ENCODE measurements at regions not wholly inside any gene's neighbourhood (a gene's known extent, or its start where the extent isn't known, plus 50 kb on each side); places are given as distances from the start of the nearest gene placed in this dataset.

GRCh38 chr6:98636941-98637340, 197.4 kb upstream of the POU3F2 start:
- Mint-ChIP-seq H3K27ac (no peak overlapping the region), H3K36me3 (no peaks in the 10 kb centered on the region), H3K4me3 (no peak overlapping the region), H3K4me1 (no peaks in the 10 kb centered on the region), H3K9me3 (peaks cover 2 to 5% of the 10 kb centered on the region in 2 donors), H3K27me3 (ENCODE audit: low read depth in 2 of 2) (no peaks in the 10 kb centered on the region)
- no peak for ATAC-seq
- Histone ChIP-seq H3K27me3 (ENCODE audit: control insufficient read depth, insufficient read depth, low read length) (no peaks in the 10 kb centered on the region), H3K27ac (ENCODE audit: low read length) (no peak overlapping the region), H3K36me3 (ENCODE audit: control insufficient read depth, insufficient read depth, low read length) (no peaks in the 10 kb centered on the region), H3K4me1 (ENCODE audit: control insufficient read depth, insufficient read depth, low read length) (no peaks in the 10 kb centered on the region), H3K4me3 (ENCODE audit: low read length) (no peak overlapping the region), H3K9me3 (ENCODE audit: control insufficient read depth, insufficient read depth, low read length) (no peaks in the 10 kb centered on the region)
- no peak for DNase-seq
- intact Hi-C loops (cut with micrococcal nuclease), result no loop called here
- no peak for TF ChIP-seq CTCF (IDR thresholded peaks at IDR 0.05)
- 0% methylated on average over 1 of the region's 1 CpG for WGBS (ENCODE audit: insufficient coverage)

DNA sequence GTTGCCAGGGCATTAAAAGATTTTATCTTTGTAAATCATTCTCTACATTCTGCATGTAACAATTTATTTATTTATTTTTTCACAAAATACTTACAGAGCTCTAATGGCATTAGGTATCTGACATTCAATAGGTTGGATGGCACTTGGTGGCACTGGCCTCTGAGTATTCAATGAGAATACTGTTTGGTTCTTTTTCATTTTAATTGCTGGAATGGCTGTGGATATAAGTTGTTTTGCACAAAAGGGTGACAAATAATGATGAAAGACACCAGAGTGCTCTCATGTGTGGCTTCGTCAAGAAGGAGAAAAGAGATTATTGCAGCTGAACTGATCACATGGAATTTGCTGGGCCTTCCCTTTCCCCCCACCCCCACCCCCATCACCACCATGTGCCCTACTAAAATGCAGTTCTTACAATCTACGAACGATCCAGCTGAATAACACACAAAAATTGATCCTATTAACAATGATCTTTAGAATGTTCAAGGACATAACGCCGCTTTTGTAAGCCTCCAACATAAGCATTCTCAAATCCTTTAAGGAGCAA, 195.2 kb upstream of the POU3F2 start:
- Histone ChIP-seq H3K27ac (ENCODE audit: low read length) (no peak overlapping the region), H3K27me3 (ENCODE audit: control insufficient read depth, insufficient read depth, low read length) (no peaks in the 10 kb centered on the region), H3K4me3 (ENCODE audit: low read length) (no peak overlapping the region), H3K36me3 (ENCODE audit: control insufficient read depth, insufficient read depth, low read length) (no peaks in the 10 kb centered on the region), H3K4me1 (ENCODE audit: control insufficient read depth, insufficient read depth, low read length) (no peaks in the 10 kb centered on the region), H3K9me3 (ENCODE audit: control insufficient read depth, insufficient read depth, low read length) (no peaks in the 10 kb centered on the region)
- Mint-ChIP-seq H3K27me3 (ENCODE audit: low read depth in 2 of 2) (no peaks in the 10 kb centered on the region), H3K4me1 (no peaks in the 10 kb centered on the region), H3K4me3 (no peak overlapping the region), H3K36me3 (no peaks in the 10 kb centered on the region), H3K9me3 (peaks cover 0 to 2% of the 10 kb centered on the region in 2 donors), H3K27ac (no peak overlapping the region)
- TF ChIP-seq CTCF (IDR thresholded peaks at IDR 0.05), result no peak
- intact Hi-C loops (cut with micrococcal nuclease), result no loop called here
- WGBS (ENCODE audit: insufficient coverage), result 95% methylated on average over 5 of the region's 5 CpGs
- no peak for ATAC-seq
- DNase-seq, result no peak

DNA sequence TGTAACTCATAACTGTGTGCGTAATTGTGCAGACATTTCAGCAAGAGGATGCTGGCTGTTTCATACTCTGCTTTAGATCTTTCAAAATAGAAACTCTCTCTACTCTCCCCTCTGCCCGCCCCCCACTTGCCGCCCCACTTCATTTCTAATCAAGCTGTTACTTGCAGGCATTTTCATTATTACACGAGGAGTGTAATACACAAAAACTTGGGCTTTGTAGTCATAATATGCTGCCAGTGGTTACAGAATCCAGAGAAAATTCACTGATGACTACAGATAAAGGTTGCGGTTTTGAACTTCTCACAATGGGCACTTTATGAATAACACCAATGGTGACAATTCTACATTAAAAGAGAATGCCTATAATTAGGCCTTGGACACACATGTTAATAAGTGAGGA, 194.0 kb upstream of the POU3F2 start:
- intact Hi-C loops (cut with micrococcal nuclease), result no loop called here
- H3K9me3 ChIP-seq (ENCODE audit: control insufficient read depth, insufficient read depth, low read length), result no peaks in the 10 kb centered on the region
- ATAC-seq (no peak), DNase-seq (no peak)
- H3K4me3 ChIP-seq (ENCODE audit: low read length), result no peak overlapping the region
- Mint-ChIP-seq H3K27me3 (ENCODE audit: low read depth in 2 of 2) (no peaks in the 10 kb centered on the region), H3K27ac (no peak overlapping the region), H3K4me3 (no peak overlapping the region), H3K36me3 (no peaks in the 10 kb centered on the region), H3K9me3 (peaks cover 0 to 2% of the 10 kb centered on the region in 2 donors), H3K4me1 (no peaks in the 10 kb centered on the region)
- WGBS (ENCODE audit: insufficient coverage), result 88% methylated on average over 5 of the region's 5 CpGs
- H3K27me3 ChIP-seq (ENCODE audit: control insufficient read depth, insufficient read depth, low read length), result no peaks in the 10 kb centered on the region
- TF ChIP-seq CTCF (IDR thresholded peaks at IDR 0.05), result no peak
- H3K36me3 ChIP-seq (ENCODE audit: control insufficient read depth, insufficient read depth, low read length), result no peaks in the 10 kb centered on the region
- H3K27ac ChIP-seq (ENCODE audit: low read length), result no peak overlapping the region
- no peaks in the 10 kb centered on the region for H3K4me1 ChIP-seq (ENCODE audit: control insufficient read depth, insufficient read depth, low read length)

DNA sequence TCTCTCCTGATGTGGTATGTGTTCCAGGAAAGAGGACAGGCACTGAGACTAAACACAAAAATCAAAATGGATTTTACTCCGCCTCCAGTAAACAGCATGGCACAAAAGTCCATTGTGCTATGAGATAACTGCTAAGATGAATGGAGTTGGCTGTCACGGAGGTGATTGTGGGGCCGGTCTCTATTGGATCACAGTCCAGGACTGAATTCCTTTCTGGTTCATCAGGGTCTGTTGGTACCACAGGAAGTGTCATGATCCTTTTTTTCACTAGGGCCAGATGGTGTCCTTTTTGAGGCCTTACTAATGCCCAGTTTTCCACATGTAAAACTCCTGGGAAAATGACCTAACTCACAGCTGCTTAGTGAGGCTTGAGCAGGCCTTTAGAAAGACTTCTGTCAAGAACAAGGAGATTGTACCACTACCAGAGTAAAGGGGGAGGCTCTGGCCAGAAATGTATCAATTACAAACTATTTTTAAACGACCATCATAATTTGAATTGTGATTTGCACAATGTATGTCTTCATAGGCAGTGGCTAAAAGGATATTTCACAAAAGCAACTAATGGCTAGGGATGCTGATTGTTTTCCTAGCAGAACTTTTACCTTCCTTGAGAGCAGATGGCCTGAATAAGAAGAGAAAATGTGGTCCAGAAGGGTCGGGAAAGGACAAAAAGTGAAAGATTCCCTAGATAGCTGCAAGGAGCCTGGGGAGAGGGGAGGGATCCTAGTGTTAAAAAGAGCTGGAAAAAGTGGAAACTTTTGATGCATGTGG, 192.2 kb upstream of the POU3F2 start:
- H3K4me3 ChIP-seq (ENCODE audit: low read length), result no peak overlapping the region
- Mint-ChIP-seq H3K4me1 (no peaks in the 10 kb centered on the region), H3K4me3 (no peak overlapping the region), H3K27ac (no peak overlapping the region), H3K36me3 (no peaks in the 10 kb centered on the region), H3K9me3 (no peaks in the 10 kb centered on the region), H3K27me3 (ENCODE audit: low read depth in 2 of 2) (no peaks in the 10 kb centered on the region)
- no peaks in the 10 kb centered on the region for H3K9me3 ChIP-seq (ENCODE audit: control insufficient read depth, insufficient read depth, low read length)
- intact Hi-C loops (cut with micrococcal nuclease), result no loop called here
- 62% methylated on average over 5 of the region's 5 CpGs for WGBS (ENCODE audit: insufficient coverage)
- H3K27ac ChIP-seq (ENCODE audit: low read length), result no peak overlapping the region
- H3K36me3 ChIP-seq (ENCODE audit: control insufficient read depth, insufficient read depth, low read length), result no peaks in the 10 kb centered on the region
- H3K4me1 ChIP-seq (ENCODE audit: control insufficient read depth, insufficient read depth, low read length), result no peaks in the 10 kb centered on the region
- ATAC-seq (no peak), DNase-seq (no peak)
- TF ChIP-seq CTCF (IDR thresholded peaks at IDR 0.05), result no peak
- no peaks in the 10 kb centered on the region for H3K27me3 ChIP-seq (ENCODE audit: control insufficient read depth, insufficient read depth, low read length)

Measured in natural killer cell (primary cell).